ENCODE measurements at regions not wholly inside any gene's neighbourhood (a gene's known extent, or its start where the extent isn't known, plus 50 kb on each side); places are given as distances from the start of the nearest gene placed in this dataset.
"Not testable (repeated sequence)": the region's sequence is repeated elsewhere in the genome, so short reads cannot be mapped to it uniquely, and the experiment has no call there.

GRCh38 chr7:119283353-119283752 is 989.6 kb upstream of the KCND2 start:
- intact Hi-C loops (cut with micrococcal nuclease) = no loop called here
- H3K9me3 Mint-ChIP-seq (ENCODE audit: insufficient read depth) = no peaks in the 10 kb centered on the region
- H2AFZ ChIP-seq (ENCODE audit: insufficient read depth, low read depth, low read length, poor library complexity, severe bottlenecking) = no peak overlapping the region
- CTCF ChIA-PET = no interaction called here
- no peak for TF ChIP-seq CTCF (IDR thresholded peaks at IDR 0.05)
- TF ChIP-seq EZH2 (IDR thresholded peaks at IDR 0.05; ENCODE audit: borderline replicate concordance, insufficient read depth, low read depth, low read length, poor library complexity, severe bottlenecking) = no peak
- H3K27me3 ChIP-seq (replicated peaks in 1 of 4; ENCODE audit: control extremely low read depth in 1 of 4, control insufficient read depth in 3 of 4, insufficient read depth in 4 of 4, low read length in 3 of 4) = no peaks in the 10 kb centered on the region
- H3K4me2 ChIP-seq (replicated peaks; ENCODE audit: low read depth, low read length, poor library complexity, severe bottlenecking) = no peak overlapping the region
- POLR2A ChIA-PET = no interaction called here
- ATAC-seq (ENCODE audit: low read depth) = no peak
- H3K4me1 Mint-ChIP-seq = no peaks in the 10 kb centered on the region
- H3K79me2 ChIP-seq (ENCODE audit: control insufficient read depth, insufficient read depth, low read length) = no peaks in the 10 kb centered on the region
- H4K20me1 ChIP-seq (ENCODE audit: control insufficient read depth, insufficient read depth, low read length, poor library complexity, severe bottlenecking) = no peaks in the 10 kb centered on the region
- no peaks in the 10 kb centered on the region for H3K27me3 Mint-ChIP-seq
- H3K9me3 ChIP-seq (ENCODE audit: control extremely low read depth in 1 of 3, control insufficient read depth in 2 of 3, insufficient read depth in 1 of 3, low read length in 2 of 3) = no peaks in the 10 kb centered on the region
- H3K4me3 ChIP-seq (ENCODE audit: control extremely low read depth in 1 of 5, extremely low read depth in 1 of 5, insufficient read depth in 1 of 5, low read depth in 2 of 5, low read length in 4 of 5) = no peak overlapping the region
- H3K4me3 Mint-ChIP-seq = no peak overlapping the region
- H3K27ac Mint-ChIP-seq = no peak overlapping the region
- no peaks in the 10 kb centered on the region for H3K4me1 ChIP-seq (ENCODE audit: control insufficient read depth in 2 of 2, insufficient read depth in 2 of 2, low read length in 2 of 2)
- H3K9ac ChIP-seq (ENCODE audit: low read length) = no peak overlapping the region
- H3K36me3 ChIP-seq (replicated peaks in 1 of 2; ENCODE audit: control extremely low read depth in 1 of 2, control insufficient read depth in 1 of 2, extremely low read depth in 1 of 2, insufficient read depth in 2 of 2, low read length in 1 of 2) = no peaks in the 10 kb centered on the region
- DNase-seq = no peak
- no peak overlapping the region for H3K27ac ChIP-seq (ENCODE audit: low read length in 2 of 2)
- WGBS (ENCODE audit: insufficient coverage) = no CpG with 5 or more reads among the region's 3 CpGs

- CTCF ChIA-PET = no interaction called here
- intact Hi-C loops (cut with micrococcal nuclease) = no loop called here
- no CpG with 5 or more reads among the region's 1 CpG for WGBS (ENCODE audit: insufficient coverage)
- Mint-ChIP-seq H3K4me3 (no peak overlapping the region), H3K27ac (no peak overlapping the region), H3K27me3 (no peaks in the 10 kb centered on the region), H3K4me1 (no peaks in the 10 kb centered on the region), H3K9me3 (ENCODE audit: insufficient read depth) (no peaks in the 10 kb centered on the region)
- ATAC-seq (ENCODE audit: low read depth) (no peak), DNase-seq (no peak)
- no peak overlapping the region for H3K4me3 ChIP-seq (ENCODE audit: control extremely low read depth in 1 of 5, extremely low read depth in 1 of 5, insufficient read depth in 1 of 5, low read depth in 2 of 5, low read length in 4 of 5)
- H3K79me2 ChIP-seq (ENCODE audit: control insufficient read depth, insufficient read depth, low read length) = no peaks in the 10 kb centered on the region
- POLR2A ChIA-PET = no interaction called here
- H3K4me2 ChIP-seq (replicated peaks; ENCODE audit: low read depth, low read length, poor library complexity, severe bottlenecking) = no peak overlapping the region
- TF ChIP-seq EZH2 (IDR thresholded peaks at IDR 0.05; ENCODE audit: borderline replicate concordance, insufficient read depth, low read depth, low read length, poor library complexity, severe bottlenecking) (no peak), CTCF (IDR thresholded peaks at IDR 0.05) (no peak)
- no peaks in the 10 kb centered on the region for H3K27me3 ChIP-seq (replicated peaks in 1 of 4; ENCODE audit: control extremely low read depth in 1 of 4, control insufficient read depth in 3 of 4, insufficient read depth in 4 of 4, low read length in 3 of 4)
- H3K4me1 ChIP-seq (ENCODE audit: control insufficient read depth in 2 of 2, insufficient read depth in 2 of 2, low read length in 2 of 2) = no peaks in the 10 kb centered on the region
- no peak overlapping the region for H3K9ac ChIP-seq (ENCODE audit: low read length)
- no peak overlapping the region for H2AFZ ChIP-seq (ENCODE audit: insufficient read depth, low read depth, low read length, poor library complexity, severe bottlenecking)
- H3K9me3 ChIP-seq (ENCODE audit: control extremely low read depth in 1 of 3, control insufficient read depth in 2 of 3, insufficient read depth in 1 of 3, low read length in 2 of 3) = no peaks in the 10 kb centered on the region
- H4K20me1 ChIP-seq (ENCODE audit: control insufficient read depth, insufficient read depth, low read length, poor library complexity, severe bottlenecking) = no peaks in the 10 kb centered on the region
- H3K27ac ChIP-seq (ENCODE audit: low read length in 2 of 2) = no peak overlapping the region
- H3K36me3 ChIP-seq (replicated peaks in 1 of 2; ENCODE audit: control extremely low read depth in 1 of 2, control insufficient read depth in 1 of 2, extremely low read depth in 1 of 2, insufficient read depth in 2 of 2, low read length in 1 of 2) = no peaks in the 10 kb centered on the region
These were observed 984.6 kb upstream of the KCND2 start for GRCh38 chr7:119288416-119288815.

GRCh38 chr7:119300341-119300740 is 972.6 kb upstream of the KCND2 start:
- H3K27ac Mint-ChIP-seq; H3K4me1 ChIP-seq (ENCODE audit: control insufficient read depth in 2 of 2, insufficient read depth in 2 of 2, low read length in 2 of 2); CTCF ChIA-PET; H3K27me3 ChIP-seq (replicated peaks in 1 of 4; ENCODE audit: control extremely low read depth in 1 of 4, control insufficient read depth in 3 of 4, insufficient read depth in 4 of 4, low read length in 3 of 4); H3K4me2 ChIP-seq (replicated peaks; ENCODE audit: low read depth, low read length, poor library complexity, severe bottlenecking); ATAC-seq (ENCODE audit: low read depth); H3K9ac ChIP-seq (ENCODE audit: low read length); H3K36me3 ChIP-seq (replicated peaks in 1 of 2; ENCODE audit: control extremely low read depth in 1 of 2, control insufficient read depth in 1 of 2, extremely low read depth in 1 of 2, insufficient read depth in 2 of 2, low read length in 1 of 2); H3K4me3 ChIP-seq (ENCODE audit: control extremely low read depth in 1 of 5, extremely low read depth in 1 of 5, insufficient read depth in 1 of 5, low read depth in 2 of 5, low read length in 4 of 5); H3K9me3 Mint-ChIP-seq (ENCODE audit: insufficient read depth); H3K27ac ChIP-seq (ENCODE audit: low read length in 2 of 2); H3K4me3 Mint-ChIP-seq; intact Hi-C loops (cut with micrococcal nuclease); H3K27me3 Mint-ChIP-seq; H2AFZ ChIP-seq (ENCODE audit: insufficient read depth, low read depth, low read length, poor library complexity, severe bottlenecking); H3K79me2 ChIP-seq (ENCODE audit: control insufficient read depth, insufficient read depth, low read length); H3K4me1 Mint-ChIP-seq; DNase-seq; H3K9me3 ChIP-seq (ENCODE audit: control extremely low read depth in 1 of 3, control insufficient read depth in 2 of 3, insufficient read depth in 1 of 3, low read length in 2 of 3); POLR2A ChIA-PET; H4K20me1 ChIP-seq (ENCODE audit: control insufficient read depth, insufficient read depth, low read length, poor library complexity, severe bottlenecking): not testable (repeated sequence)
- WGBS (ENCODE audit: insufficient coverage) = no CpG with 5 or more reads among the region's 3 CpGs
